ENCODE measurements at regions not wholly inside any gene's neighbourhood (a gene's known extent, or its start where the extent isn't known, plus 50 kb on each side); places are given as distances from the start of the nearest gene placed in this dataset.
"Not testable (repeated sequence)": the region's sequence is repeated elsewhere in the genome, so short reads cannot be mapped to it uniquely, and the experiment has no call there.

DNA sequence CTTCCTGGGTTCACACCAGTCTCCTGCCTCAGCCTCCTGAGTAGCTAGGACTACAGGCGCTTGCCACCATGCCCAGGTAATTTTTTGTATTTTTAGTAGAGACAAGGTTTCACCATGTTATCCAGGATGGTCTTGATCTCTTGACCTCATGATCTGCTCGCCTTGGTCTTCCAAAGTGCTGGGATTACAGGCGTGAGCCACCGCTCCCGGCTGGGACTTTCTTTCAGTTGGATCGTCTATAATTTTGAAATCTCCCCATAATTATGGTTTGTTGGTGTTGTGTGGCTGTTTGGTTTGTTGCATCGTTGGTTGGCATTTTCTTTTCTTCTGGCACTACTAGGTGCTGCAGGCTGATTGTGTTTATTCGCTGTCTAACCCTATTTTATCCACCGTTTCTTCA lies 343.6 kb upstream of the NPAP1 start:
- not testable (repeated sequence) for H3K36me3 Mint-ChIP-seq, H3K4me3 Mint-ChIP-seq

DNA sequence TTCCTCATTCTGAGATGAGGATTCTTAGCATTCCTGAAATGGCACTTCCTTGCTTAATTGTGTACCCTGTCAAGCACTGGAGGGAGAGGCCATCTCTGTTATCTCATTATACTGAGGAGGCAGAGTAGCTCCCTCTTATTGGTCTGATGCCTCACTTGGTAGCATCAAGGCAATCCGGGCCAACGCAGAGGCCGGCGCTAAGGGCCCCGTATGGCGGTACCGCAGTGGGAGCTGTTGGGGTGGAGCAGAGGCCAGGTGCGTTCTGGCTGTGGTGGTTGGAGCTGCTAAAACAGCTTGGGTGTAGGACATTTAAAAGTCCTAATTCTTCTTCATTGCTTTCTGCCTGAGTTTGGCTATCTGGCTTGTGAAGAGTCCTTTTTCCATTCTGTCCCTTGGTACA lies 333.7 kb upstream of the NPAP1 start:
- not testable (repeated sequence) for H3K4me1 Mint-ChIP-seq, H3K36me3 Mint-ChIP-seq, H3K27me3 Mint-ChIP-seq, H3K9me3 Mint-ChIP-seq, H3K27ac Mint-ChIP-seq, H3K4me3 Mint-ChIP-seq

More for the DNA sequence above, 343.6 kb upstream of the NPAP1 start:
- Mint-ChIP-seq H3K27ac (peak overlapping the region in 1 of 3 donors; percentile 63), H3K9me3 (peaks cover 4 to 21% (median 5%) of the 10 kb centered on the region in 3 donors)
- H3K4me1 Mint-ChIP-seq, H3K27me3 Mint-ChIP-seq: not testable (repeated sequence)

DNA sequence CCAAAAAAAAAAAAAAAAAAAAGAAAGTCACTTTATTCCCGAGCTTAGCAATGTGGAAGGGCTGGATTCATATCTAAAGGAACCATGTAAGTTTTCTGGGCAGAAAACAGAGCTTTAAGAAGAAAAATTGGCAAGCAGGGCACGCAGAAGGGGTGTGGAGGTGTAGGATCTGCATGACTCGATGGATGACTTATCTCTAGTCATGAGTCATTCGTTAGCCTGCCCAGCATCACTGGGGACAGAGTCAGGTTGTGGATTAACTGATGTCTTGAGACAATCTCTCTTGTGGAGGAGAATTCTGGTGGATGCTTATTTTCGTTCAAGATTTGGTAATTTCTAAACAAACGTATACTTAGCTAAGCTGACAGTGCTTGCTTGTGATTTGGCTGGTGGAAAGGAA lies 322.8 kb upstream of the NPAP1 start:
- not testable (repeated sequence) for H3K9me3 Mint-ChIP-seq, H3K27me3 Mint-ChIP-seq, H3K36me3 Mint-ChIP-seq, H3K27ac Mint-ChIP-seq, H3K4me3 Mint-ChIP-seq, H3K4me1 Mint-ChIP-seq

- not testable (repeated sequence) for H3K36me3 Mint-ChIP-seq, H3K9me3 Mint-ChIP-seq, H3K27ac Mint-ChIP-seq, H3K4me1 Mint-ChIP-seq, H3K27me3 Mint-ChIP-seq, H3K4me3 Mint-ChIP-seq
Measured at GRCh38 chr15:24381103-24381502, 294.5 kb upstream of the NPAP1 start.

- not testable (repeated sequence) for H3K4me3 Mint-ChIP-seq, H3K27me3 Mint-ChIP-seq, H3K36me3 Mint-ChIP-seq
Measured at GRCh38 chr15:24385258-24385657, 290.3 kb upstream of the NPAP1 start.

DNA sequence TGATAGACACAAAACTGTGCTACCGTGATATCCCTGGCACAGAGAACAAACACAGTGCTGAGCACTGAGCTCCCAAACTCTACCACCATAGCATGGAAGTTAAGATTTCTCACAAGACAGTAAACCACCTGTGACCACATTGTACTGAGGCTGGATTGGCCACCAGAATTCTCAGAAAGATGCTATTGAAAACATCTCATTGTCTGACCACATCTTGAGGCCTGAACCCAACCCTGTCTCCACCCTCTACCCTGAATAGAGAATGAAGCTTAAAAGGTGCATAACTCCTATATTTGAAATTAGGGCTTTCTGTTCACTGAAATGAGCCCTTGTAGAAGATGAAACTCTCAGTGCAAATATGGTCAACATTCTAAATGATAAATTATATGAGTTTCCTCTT lies 281.3 kb upstream of the NPAP1 start:
- H3K4me1 Mint-ChIP-seq, result no peaks in the 10 kb centered on the region
- H3K27ac Mint-ChIP-seq, result no peak overlapping the region
- H3K9me3 Mint-ChIP-seq, result peaks cover 0 to 8% (median 3%) of the 10 kb centered on the region in 3 donors
- no peaks in the 10 kb centered on the region for H3K36me3 Mint-ChIP-seq
- H3K4me3 Mint-ChIP-seq, result no peak overlapping the region
- no peaks in the 10 kb centered on the region for H3K27me3 Mint-ChIP-seq

More at GRCh38 chr15:24385258-24385657, 290.3 kb upstream of the NPAP1 start:
- not testable (repeated sequence) for H3K27ac Mint-ChIP-seq, H3K9me3 Mint-ChIP-seq, H3K4me1 Mint-ChIP-seq

DNA sequence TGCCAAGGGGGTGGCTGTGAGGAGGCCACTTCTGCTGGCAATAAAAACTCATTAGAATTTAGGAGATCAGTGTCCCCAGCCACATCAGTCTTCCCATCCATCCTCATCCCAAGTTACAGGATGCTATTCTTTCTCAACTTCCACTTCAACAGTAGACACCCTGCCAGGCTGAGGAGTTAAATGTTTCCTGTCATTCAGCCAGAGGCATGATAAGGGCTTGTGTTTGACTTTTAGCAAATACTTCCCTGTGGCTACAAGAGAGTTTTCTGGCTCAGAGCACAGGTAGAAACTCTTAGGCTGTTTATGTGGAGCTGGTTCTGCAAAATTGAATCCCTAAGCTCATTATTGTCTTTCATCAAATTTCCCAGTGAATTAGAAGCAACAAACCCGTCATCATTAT lies 262.9 kb upstream of the NPAP1 start:
- not testable (repeated sequence) for H3K27ac Mint-ChIP-seq, H3K4me3 Mint-ChIP-seq, H3K27me3 Mint-ChIP-seq, H3K4me1 Mint-ChIP-seq, H3K36me3 Mint-ChIP-seq
- H3K9me3 Mint-ChIP-seq, result peaks cover 10 to 22% (median 10%) of the 10 kb centered on the region in 3 donors

DNA sequence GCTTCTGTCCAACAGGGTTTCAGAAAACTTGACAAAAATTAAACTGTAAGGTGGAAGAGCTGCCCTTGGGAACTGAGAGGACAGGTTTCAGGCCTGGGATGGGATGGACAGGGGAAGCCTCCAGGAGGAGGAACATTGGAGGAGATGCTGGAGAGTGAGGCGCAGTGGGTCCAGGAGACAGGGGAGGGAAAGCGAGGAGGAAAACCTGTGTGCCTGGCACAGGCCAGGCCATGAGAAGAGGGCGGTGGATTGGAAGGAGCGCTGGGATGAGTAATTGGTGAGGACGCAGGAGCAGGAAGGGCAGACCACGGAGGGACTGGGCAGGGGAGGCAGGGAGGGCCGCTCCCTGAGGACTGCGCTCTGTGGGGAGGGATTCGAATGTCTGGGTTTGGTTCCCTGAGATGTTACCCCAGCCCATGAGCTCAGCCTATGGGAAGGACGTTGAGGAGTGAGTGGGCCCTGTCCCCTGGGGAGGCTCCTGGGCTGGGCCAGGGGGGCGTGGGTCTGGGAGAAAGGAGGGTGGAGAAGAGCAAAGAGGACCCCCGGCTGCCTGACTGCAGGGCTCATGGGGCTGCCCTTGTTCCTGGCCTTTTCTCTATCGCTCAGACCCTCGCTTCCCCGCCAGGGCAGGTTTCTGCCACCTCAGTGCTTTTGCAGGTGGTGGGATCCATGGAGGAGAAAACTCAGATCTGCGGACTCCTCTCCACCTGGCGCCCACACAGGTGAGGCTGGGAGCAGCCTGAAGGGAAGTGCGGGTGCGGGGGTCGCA lies 249.1 kb upstream of the NPAP1 start:
- not testable (repeated sequence) for H3K36me3 Mint-ChIP-seq, H3K4me1 Mint-ChIP-seq, H3K27ac Mint-ChIP-seq, H3K27me3 Mint-ChIP-seq, H3K4me3 Mint-ChIP-seq
- peaks cover 0 to 12% (median 2%) of the 10 kb centered on the region in 3 donors for H3K9me3 Mint-ChIP-seq

- not testable (repeated sequence) for H3K27me3 Mint-ChIP-seq, H3K4me3 Mint-ChIP-seq, H3K4me1 Mint-ChIP-seq, H3K36me3 Mint-ChIP-seq, H3K27ac Mint-ChIP-seq
- peaks cover 0 to 12% (median 2%) of the 10 kb centered on the region in 3 donors for H3K9me3 Mint-ChIP-seq
Measured at GRCh38 chr15:24427055-24427400, 248.5 kb upstream of the NPAP1 start.

DNA sequence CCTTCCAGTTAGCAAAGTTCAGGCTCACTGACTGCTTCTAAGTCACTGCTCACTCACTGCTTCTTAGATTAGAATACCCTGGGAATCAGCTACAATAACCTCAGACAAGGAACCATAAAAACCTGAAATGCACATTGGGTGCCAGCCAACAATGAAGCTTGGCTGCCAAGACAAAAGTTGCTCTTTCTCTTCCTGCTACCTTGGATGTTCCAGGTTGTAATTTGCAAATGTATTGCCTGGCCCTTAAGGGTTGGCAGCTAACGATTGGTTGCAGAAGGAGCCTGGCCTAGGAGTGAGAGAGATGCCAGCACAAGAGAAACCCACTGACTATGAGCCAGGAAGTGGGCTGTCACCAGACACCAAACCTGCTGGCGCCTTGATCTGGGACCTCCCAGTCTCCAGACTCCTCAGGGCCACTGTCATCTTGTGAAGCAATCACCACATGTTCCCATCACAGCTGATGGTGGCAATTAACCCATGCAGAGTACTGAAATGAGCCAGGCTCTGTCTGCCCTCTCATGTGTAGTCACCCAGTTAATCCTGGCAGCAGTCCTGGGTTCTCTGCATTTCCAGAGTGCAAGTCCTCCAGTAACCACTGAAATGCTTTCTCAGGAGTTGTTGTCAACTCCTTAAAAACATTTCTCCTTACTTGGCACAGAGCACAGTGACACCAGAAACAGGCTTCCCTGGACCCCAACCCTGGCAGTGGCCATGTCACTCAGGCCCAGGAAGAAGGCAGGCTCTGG lies 240.3 kb upstream of the NPAP1 start:
- H3K27ac Mint-ChIP-seq, H3K4me1 Mint-ChIP-seq, H3K36me3 Mint-ChIP-seq, H3K9me3 Mint-ChIP-seq, H3K4me3 Mint-ChIP-seq, H3K27me3 Mint-ChIP-seq: not testable (repeated sequence)

GRCh38 chr15:24437270-24437669 lies 238.3 kb upstream of the NPAP1 start:
- peaks cover 0 to 10% (median 6%) of the 10 kb centered on the region in 3 donors for H3K9me3 Mint-ChIP-seq
- H3K4me3 Mint-ChIP-seq, H3K27ac Mint-ChIP-seq, H3K27me3 Mint-ChIP-seq, H3K4me1 Mint-ChIP-seq, H3K36me3 Mint-ChIP-seq: not testable (repeated sequence)

DNA sequence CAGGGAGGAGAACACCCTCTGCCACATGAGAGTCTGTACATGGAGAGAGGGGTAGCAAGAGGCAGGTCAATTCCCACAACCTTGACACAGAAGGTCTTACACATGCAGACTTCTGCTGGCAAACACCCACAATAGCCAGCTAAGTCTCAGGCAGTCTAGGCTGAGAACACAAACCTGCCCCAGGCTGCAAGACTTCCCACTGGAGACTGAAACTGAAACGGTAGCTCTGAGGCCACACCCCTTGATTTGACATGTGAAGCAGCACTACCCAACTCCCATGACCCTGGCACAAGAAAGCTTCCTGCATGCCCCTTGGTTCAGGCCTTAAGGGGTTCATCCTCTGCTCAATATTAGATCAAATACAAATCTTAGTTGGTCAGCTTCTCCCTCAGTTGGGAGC lies 237.8 kb upstream of the NPAP1 start:
- not testable (repeated sequence) for H3K4me3 Mint-ChIP-seq, H3K4me1 Mint-ChIP-seq, H3K27me3 Mint-ChIP-seq, H3K36me3 Mint-ChIP-seq, H3K27ac Mint-ChIP-seq
- H3K9me3 Mint-ChIP-seq, result peaks cover 0 to 10% (median 6%) of the 10 kb centered on the region in 3 donors

- not testable (repeated sequence) for H3K4me1 Mint-ChIP-seq, H3K9me3 Mint-ChIP-seq, H3K27ac Mint-ChIP-seq, H3K27me3 Mint-ChIP-seq, H3K36me3 Mint-ChIP-seq, H3K4me3 Mint-ChIP-seq
Measured at GRCh38 chr15:24477107-24478025, 198.2 kb upstream of the NPAP1 start.

GRCh38 chr15:24485885-24486567 lies 189.5 kb upstream of the NPAP1 start:
- H3K27me3 Mint-ChIP-seq, H3K27ac Mint-ChIP-seq, H3K4me3 Mint-ChIP-seq, H3K36me3 Mint-ChIP-seq, H3K4me1 Mint-ChIP-seq: not testable (repeated sequence)
- peaks cover 6 to 15% (median 9%) of the 10 kb centered on the region in 3 donors for H3K9me3 Mint-ChIP-seq
